IMR-90 (cell line): ENCODE measurements at regions not wholly inside any gene's neighbourhood (a gene's known extent, or its start where the extent isn't known, plus 50 kb on each side); places are given as distances from the start of the nearest gene placed in this dataset.

Experiments
- ATAC-seq: fragments of 200-7000 bp; cut with Tn5 transposase; 2 replicates; pipeline ENCODE4 v1.9.1; 2020; ENCODE audit warnings: low read depth, mild to moderate bottlenecking, moderate library complexity
- BruUV-seq: library from RNA; stranded (reverse); fragments of 400-500 nt; replicated peaks from 2 replicates; lab custom pipeline; 2021; lab: Mats Ljungman, UMichigan
- CTCF ChIA-PET: fragments of 300-600 bp; formaldehyde crosslinking; extraction: SDS; loops from one replicate; lab custom pipeline; 2021; ENCODE audit warnings: antibody characterized with exemption; lab: Yijun Ruan, JAX
- POLR2A ChIA-PET: fragments of 300-600 bp; sonication (Branson Sonifier 250); formaldehyde crosslinking; loops from one replicate; lab custom pipeline; 2022; ENCODE audit warnings: antibody characterized with exemption; ENCODE audit not compliant: unreplicated experiment; lab: Charles Lee
- DNase-seq: peaks from one replicate; pipeline ENCODE4 v3.0.0; 2013
- H2AFZ ChIP-seq: replicated peaks from 2 replicates; pipeline ENCODE3; 2013; ENCODE audit warnings: low read length, mild to moderate bottlenecking; ENCODE audit not compliant: poor library complexity
- H2AK5ac ChIP-seq: 2 replicates; pipeline ENCODE4 v1.6.1; 2013; ENCODE audit warnings: low read depth, low read length, inconsistent platforms
- H2AK9ac ChIP-seq: replicated peaks from 2 replicates; pipeline ENCODE3; 2013; ENCODE audit warnings: mild to moderate bottlenecking, low read depth, low read length, moderate library complexity; ENCODE audit not compliant: poor library complexity
- H2BK120ac ChIP-seq: 2 replicates; pipeline ENCODE4 v1.6.1; 2013; ENCODE audit warnings: low read depth, low read length, inconsistent platforms
- H2BK15ac ChIP-seq: 3 replicates; pipeline ENCODE4 v1.6.1; 2013; ENCODE audit warnings: low read depth, low read length, inconsistent platforms
- H2BK20ac ChIP-seq: 2 replicates; pipeline ENCODE4 v1.6.1; 2013; ENCODE audit warnings: low read depth, mild to moderate bottlenecking, inconsistent platforms, low read length, moderate library complexity
- H2BK5ac ChIP-seq: 2 replicates; pipeline ENCODE4 v1.6.1; 2013; ENCODE audit warnings: mild to moderate bottlenecking, low read depth, low read length, inconsistent platforms; ENCODE audit not compliant: poor library complexity, severe bottlenecking
- H3K14ac ChIP-seq: replicated peaks from 2 replicates; pipeline ENCODE4 v1.6.1; 2013; ENCODE audit warnings: low read depth, low read length, inconsistent platforms
- H3K18ac ChIP-seq: 2 replicates; pipeline ENCODE4 v1.6.1; 2013; ENCODE audit warnings: low read depth, low read length, control low read depth
- H3K23ac ChIP-seq: 2 replicates; pipeline ENCODE4 v1.6.1; 2013; ENCODE audit warnings: low read depth, low read length, inconsistent platforms
- H3K27ac ChIP-seq: 2 replicates; pipeline ENCODE4 v1.5.1; 2013; ENCODE audit warnings: mild to moderate bottlenecking, control low read depth, low read length; ENCODE audit not compliant: insufficient read depth
- H3K27me3 ChIP-seq: 2 replicates; pipeline ENCODE4 v1.6.1; 2013; ENCODE audit warnings: low read length; ENCODE audit not compliant: control insufficient read depth, insufficient read depth
- H3K36me3 ChIP-seq: 2 replicates; pipeline ENCODE4 v1.6.1; 2013; ENCODE audit warnings: low read length, mixed read lengths; ENCODE audit not compliant: control insufficient read depth, insufficient read depth
- H3K4ac ChIP-seq: 2 replicates; pipeline ENCODE4 v1.6.1; 2013; ENCODE audit warnings: low read depth, low read length, inconsistent platforms
- H3K4me1 ChIP-seq: 2 replicates; pipeline ENCODE4 v1.6.1; 2013; ENCODE audit warnings: low read length, mixed read lengths; ENCODE audit not compliant: control insufficient read depth, insufficient read depth
- H3K4me2 ChIP-seq: 2 replicates; pipeline ENCODE4 v1.6.1; 2013; ENCODE audit warnings: low read depth, mild to moderate bottlenecking, control low read depth, low read length, moderate library complexity
- H3K4me3 ChIP-seq: 2 replicates; pipeline ENCODE4 v1.5.1; 2013; ENCODE audit warnings: low read depth, mild to moderate bottlenecking, control low read depth, low read length, moderate library complexity; ENCODE audit not compliant: insufficient read depth
- H3K56ac ChIP-seq: 2 replicates; pipeline ENCODE4 v1.6.1; 2013; ENCODE audit warnings: low read length, inconsistent platforms; ENCODE audit not compliant: insufficient read depth; ENCODE audit errors: extremely low read depth
- H3K79me1 ChIP-seq, 2 experiments: 2 replicates each; pipeline ENCODE4 v1.6.1; 2013; ENCODE audit warnings: low read length in 2 of 2, inconsistent platforms in 1 of 2, low read depth in 1 of 2
- H3K9ac ChIP-seq: 2 replicates; pipeline ENCODE4 v1.6.1; 2013; ENCODE audit warnings: low read depth, low read length, control low read depth
- H3K9me1 ChIP-seq: 2 replicates; pipeline ENCODE4 v1.6.1; 2013; ENCODE audit warnings: low read length, inconsistent platforms; ENCODE audit not compliant: insufficient read depth
- H3K9me3 ChIP-seq: 2 replicates; pipeline ENCODE4 v1.6.1; 2013; ENCODE audit warnings: low read length; ENCODE audit not compliant: control insufficient read depth, insufficient read depth
- H4K20me1 ChIP-seq: 2 replicates; pipeline ENCODE4 v1.6.1; 2013; ENCODE audit warnings: low read length, inconsistent platforms; ENCODE audit not compliant: insufficient read depth
- H4K5ac ChIP-seq: 2 replicates; pipeline ENCODE4 v1.6.1; 2013; ENCODE audit warnings: mild to moderate bottlenecking, low read depth, low read length, control low read depth
- H4K8ac ChIP-seq, 2 experiments: 2 replicates each; pipeline ENCODE4 v1.6.1; 2013; ENCODE audit warnings: low read depth in 2 of 2, low read length in 2 of 2, control low read depth in 1 of 2, inconsistent platforms in 1 of 2
- H4K91ac ChIP-seq: 2 replicates; pipeline ENCODE4 v1.6.1; 2013; ENCODE audit warnings: low read depth, low read length, inconsistent platforms; ENCODE audit not compliant: insufficient read depth
- CEBPB ChIP-seq: IDR thresholded peaks from 2 replicates; pipeline ENCODE4 v1.6.1; 2012; ENCODE audit warnings: low read depth, low read length, improper control_type of control experiment
- MXI1 ChIP-seq: IDR thresholded peaks from 2 replicates; pipeline ENCODE4 v1.6.1; 2012; ENCODE audit warnings: low read depth, mild to moderate bottlenecking, low read length, moderate library complexity, borderline replicate concordance
- WGBS, 2 experiments: methylation state at CpG; one replicate each; pipeline versions ENCODE4 v1.1.5 to v1.1.7; 2013; ENCODE audit warnings: missing lambda C conversion rate in 2 of 2; ENCODE audit not compliant: insufficient read length in 1 of 2; ENCODE audit errors: extremely low coverage in 2 of 2; 5-methylcytosine and 5-hydroxymethylcytosine counted together
- dilution Hi-C: fragments of 300-500 bp; cut with HindIII; formaldehyde crosslinking; loops from one replicate; pipeline ENCODE4 v1.14.3; 2018; ENCODE audit warnings: low sequenced_read_pairs; ENCODE audit not compliant: unreplicated experiment
- in situ Hi-C: fragments of 300-500 bp; cut with MboI; formaldehyde crosslinking; loops from 3 replicates; pipeline ENCODE4 v1.14.3; 2019; ENCODE audit warnings: low sequenced_read_pairs, inconsistent platforms, mixed read lengths
- intact Hi-C: fragments of 100-400 bp; cut with micrococcal nuclease; formaldehyde crosslinking; loops from 2 replicates; pipeline ENCODE4 v1.10.0; 2022

DNA sequence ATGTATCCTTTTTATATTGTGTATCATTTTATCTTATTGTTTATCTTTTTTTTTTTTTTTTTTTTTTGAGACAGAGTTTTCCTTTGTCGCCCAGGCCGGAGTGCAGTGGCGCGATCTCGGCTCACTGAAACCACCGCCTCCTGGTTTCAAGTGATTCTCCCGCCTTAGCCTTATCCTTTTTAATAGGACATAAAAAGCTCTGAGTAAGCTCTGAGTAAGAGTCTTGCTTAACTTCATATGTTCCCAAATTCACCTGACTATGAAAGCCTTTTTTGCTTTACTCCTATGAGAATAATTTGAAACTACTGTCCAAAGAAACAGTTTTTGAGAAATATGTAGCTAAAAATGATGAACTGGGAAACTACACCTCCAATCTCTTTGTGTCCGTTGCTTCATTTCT, 525.5 kb downstream of the IRS1 start:
- Histone ChIP-seq H4K5ac (no peak overlapping the region), H3K4me3 (no peak overlapping the region), H3K9ac (no peak overlapping the region), H3K18ac (no peak overlapping the region), H3K4me2 (no peak overlapping the region), H3K27me3 (no peaks in the 10 kb centered on the region), H3K14ac (no peak overlapping the region), H3K4me1 (no peaks in the 10 kb centered on the region), H3K79me1 (no peaks in the 10 kb centered on the region), H4K20me1 (no peaks in the 10 kb centered on the region), H2AFZ (no peak overlapping the region), H3K23ac (no peak overlapping the region), H3K27ac (no peak overlapping the region), H2BK5ac (no peak overlapping the region), H4K8ac (no peak overlapping the region), H2AK9ac (no peak overlapping the region), H3K9me1 (no peaks in the 10 kb centered on the region), H2BK120ac (no peak overlapping the region), H2BK15ac (no peak overlapping the region), H2AK5ac (no peak overlapping the region), H3K36me3 (no peaks in the 10 kb centered on the region), H4K91ac (no peak overlapping the region), H2BK20ac (no peak overlapping the region), H3K56ac (no peak overlapping the region), H3K9me3 (no peaks in the 10 kb centered on the region), H3K4ac (no peak overlapping the region)
- ATAC-seq (no peak), DNase-seq (peak; percentile 15)
- in situ Hi-C loops (no loop called here), intact Hi-C loops (no loop called here), dilution Hi-C loops (no loop called here)
- CTCF ChIA-PET, result no interaction called here
- WGBS, 2 experiments, result no CpG with 5 or more reads among the region's 8 CpGs
- TF ChIP-seq MXI1 (no peak), CEBPB (0 out of 2 replicates have a peak, but pooled peaks have one; percentile 9)
- no TSS peak for BruUV-seq
- POLR2A ChIA-PET, result no interaction called here
